ENCODE measurements at regions not wholly inside any gene's neighbourhood (a gene's known extent, or its start where the extent isn't known, plus 50 kb on each side); places are given as distances from the start of the nearest gene placed in this dataset.

- H3K4me3 ChIP-seq (replicated peaks in 1 of 3; ENCODE audit: insufficient read depth in 1 of 3, low read depth in 2 of 3, low read length in 3 of 3) = no peak overlapping the region
- 93% methylated on average over 1 of the region's 1 CpG for WGBS (ENCODE audit: low lambda C conversion rate)
- ATAC-seq (no peak), DNase-seq (ENCODE audit: low spot score) (no peak), FAIRE-seq (no peak)
- CTCF ChIA-PET (ENCODE audit: low intra/inter-chr PET ratio, low total read pairs) = no interaction called here
- H3K4me2 ChIP-seq (ENCODE audit: low read depth, low read length) = no peak overlapping the region
- TF ChIP-seq ZNF672 (CRISPR knock-in tag; IDR thresholded peaks at IDR 0.05) (no peak), ZNF792 (CRISPR knock-in tag; IDR thresholded peaks at IDR 0.05) (no peak), HIVEP1 (CRISPR knock-in tag; IDR thresholded peaks at IDR 0.05) (no peak), ZNF17 (CRISPR knock-in tag; IDR thresholded peaks at IDR 0.05) (no peak), ZBTB14 (CRISPR knock-in tag; IDR thresholded peaks at IDR 0.05) (no peak), NCOA1 (CRISPR knock-in tag; IDR thresholded peaks at IDR 0.05) (no peak), ZBTB25 (CRISPR knock-in tag; IDR thresholded peaks at IDR 0.05) (no peak), ZNF549 (CRISPR knock-in tag; IDR thresholded peaks at IDR 0.05) (no peak), ZNF562 (CRISPR knock-in tag; IDR thresholded peaks at IDR 0.05; ENCODE audit: borderline replicate concordance) (no peak), BRD4 (CRISPR knock-in tag; IDR thresholded peaks at IDR 0.05) (no peak), MIXL1 (CRISPR knock-in tag; IDR thresholded peaks at IDR 0.05) (no peak), ZBED4 (CRISPR knock-in tag; IDR thresholded peaks at IDR 0.05; ENCODE audit: borderline replicate concordance) (no peak), SYNCRIP (IDR thresholded peaks at IDR 0.05; ENCODE audit: insufficient read depth, low read depth, low read length) (no peak), ZNF530 (CRISPR knock-in tag; IDR thresholded peaks at IDR 0.05; ENCODE audit: low read depth) (no peak), NAIF1 (CRISPR knock-in tag; IDR thresholded peaks at IDR 0.05; ENCODE audit: borderline replicate concordance) (no peak), MEF2D (CRISPR knock-in tag; IDR thresholded peaks at IDR 0.05) (no peak)
- no peaks in the 10 kb centered on the region for H3K79me2 ChIP-seq (ENCODE audit: insufficient read depth, low read length)
- BruUV-seq (replicated peaks) = no TSS peak
- POLR2A ChIA-PET = no interaction called here
- no peaks in the 10 kb centered on the region for H3K36me3 ChIP-seq (replicated peaks in 1 of 2; ENCODE audit: control insufficient read depth in 1 of 2, insufficient read depth in 2 of 2, low read length in 2 of 2)
- in situ Hi-C loops (cut with HindIII; ENCODE audit: extremely low pct_ligation_motif_present, low pct_unique_long_range_greater_than_20kb) = no loop called here
- H3K27ac ChIP-seq (ENCODE audit: extremely low read length, insufficient read depth, low read length) = no peak overlapping the region
- no peaks in the 10 kb centered on the region for H3K27me3 ChIP-seq (ENCODE audit: control insufficient read depth in 1 of 2, insufficient read depth in 2 of 2, low read length in 2 of 2)
- H3K4me1 ChIP-seq (ENCODE audit: insufficient read depth, low read length) = peaks cover 11% of the 10 kb centered on the region
- no peak overlapping the region for H2AFZ ChIP-seq (ENCODE audit: low read length)
- intact Hi-C loops (cut with micrococcal nuclease; ENCODE audit: unreplicated experiment) = no loop called here
- H4K20me1 ChIP-seq (ENCODE audit: insufficient read depth, low read length) = no peaks in the 10 kb centered on the region
- H3K9ac ChIP-seq (ENCODE audit: insufficient read depth, low read depth, low read length) = no peak overlapping the region
- H3K9me3 ChIP-seq (ENCODE audit: low read length) = no peaks in the 10 kb centered on the region
Measured at GRCh38 chr15:99850517-99850916, 117.3 kb upstream of the LYSMD4 start.

Measured in HepG2 (cell line).